HG03442 (cell line): ENCODE measurements at regions not wholly inside any gene's neighbourhood (a gene's known extent, or its start where the extent isn't known, plus 50 kb on each side); places are given as distances from the start of the nearest gene placed in this dataset.

Source experiments
- ATAC-seq: cut with Tn5 transposase; IDR thresholded peaks from one replicate; pipeline ENCODE4 v1.9.1; 2021; ENCODE audit warnings: mild to moderate bottlenecking, moderate library complexity; ENCODE audit not compliant: unreplicated experiment

DNA sequence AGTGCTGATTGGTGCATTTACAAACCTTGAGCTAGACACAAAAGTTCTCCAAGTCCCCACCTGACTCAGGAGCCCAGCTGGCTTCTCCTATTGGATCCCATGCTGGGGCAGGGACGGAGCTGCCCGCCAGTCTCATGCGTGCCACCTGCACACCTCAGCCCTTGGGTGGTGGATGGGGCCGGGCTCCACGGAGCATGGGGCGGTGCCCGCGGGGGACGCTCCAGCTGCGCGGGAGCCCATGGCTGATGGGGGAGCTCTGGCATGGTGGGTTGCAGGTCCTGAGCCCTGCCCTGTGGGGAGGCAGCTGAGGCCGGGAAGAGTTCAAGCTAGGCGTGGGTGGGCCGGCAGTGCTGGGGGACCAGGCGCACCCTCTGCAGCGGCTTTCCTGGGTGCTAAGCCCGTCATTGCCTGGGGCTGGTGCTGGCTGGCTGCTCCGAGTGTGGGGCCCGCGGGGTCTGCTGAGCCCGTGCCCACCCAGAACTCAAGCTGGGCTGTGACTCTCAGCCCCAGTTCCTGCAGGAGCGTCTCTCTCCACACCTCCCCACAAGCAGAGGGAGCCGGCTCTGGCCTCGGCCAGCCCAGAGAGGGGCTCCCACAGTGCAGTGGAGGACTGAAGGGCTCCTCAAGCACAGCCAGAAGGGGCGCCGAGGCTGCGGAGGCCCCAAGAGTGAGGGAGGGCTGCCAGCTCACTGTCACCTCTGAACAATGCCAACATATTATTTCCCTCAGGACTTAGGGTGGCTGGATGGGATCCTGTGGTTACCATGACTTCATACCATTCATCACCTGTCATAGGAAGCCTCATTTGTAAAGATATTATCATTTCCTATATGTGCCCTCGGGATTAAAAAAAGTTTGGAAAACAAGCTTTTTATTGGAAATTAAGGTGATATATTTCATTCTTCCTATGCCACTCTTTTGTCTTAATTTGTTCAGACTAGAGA is 688.7 kb downstream of the ETS1 start:
- ATAC-seq, result no peak

DNA sequence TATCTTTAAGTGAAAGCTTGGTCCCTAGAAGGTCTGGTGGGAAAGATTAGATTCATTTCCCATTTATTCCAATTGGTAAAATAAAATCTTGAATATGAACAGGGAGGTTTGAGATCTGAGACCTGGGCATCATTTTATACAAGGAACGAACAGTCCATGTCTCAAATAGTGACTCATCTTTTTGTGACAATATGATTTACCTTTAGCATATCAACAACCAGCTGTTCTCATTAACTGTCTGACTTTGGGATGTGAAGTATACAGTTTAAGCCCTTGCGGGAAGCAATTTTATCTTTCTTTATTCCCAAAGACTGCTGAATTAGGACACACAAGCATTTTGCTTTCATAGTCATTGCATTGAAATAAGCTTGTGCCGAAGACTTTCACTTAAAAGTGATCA is 691.6 kb downstream of the ETS1 start:
- no peak for ATAC-seq

DNA sequence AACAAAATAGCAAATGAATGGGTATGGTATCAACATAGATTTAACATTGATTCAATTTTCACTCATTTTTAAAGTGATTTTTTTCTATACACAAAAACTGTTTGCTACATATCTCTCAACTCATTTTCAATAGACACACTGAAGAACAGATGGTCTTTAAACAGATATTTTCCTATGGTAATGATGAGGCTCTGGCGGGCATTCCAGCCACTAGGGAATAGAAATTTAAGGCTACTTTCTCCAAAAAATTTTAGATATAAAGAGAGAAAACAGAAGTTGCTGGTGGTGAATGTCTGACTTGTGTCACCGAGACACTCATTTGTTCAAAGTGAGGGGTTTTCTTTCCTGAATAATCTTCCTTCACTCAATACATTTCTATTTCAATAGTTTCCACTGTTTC is 693.0 kb downstream of the ETS1 start:
- no peak for ATAC-seq

DNA sequence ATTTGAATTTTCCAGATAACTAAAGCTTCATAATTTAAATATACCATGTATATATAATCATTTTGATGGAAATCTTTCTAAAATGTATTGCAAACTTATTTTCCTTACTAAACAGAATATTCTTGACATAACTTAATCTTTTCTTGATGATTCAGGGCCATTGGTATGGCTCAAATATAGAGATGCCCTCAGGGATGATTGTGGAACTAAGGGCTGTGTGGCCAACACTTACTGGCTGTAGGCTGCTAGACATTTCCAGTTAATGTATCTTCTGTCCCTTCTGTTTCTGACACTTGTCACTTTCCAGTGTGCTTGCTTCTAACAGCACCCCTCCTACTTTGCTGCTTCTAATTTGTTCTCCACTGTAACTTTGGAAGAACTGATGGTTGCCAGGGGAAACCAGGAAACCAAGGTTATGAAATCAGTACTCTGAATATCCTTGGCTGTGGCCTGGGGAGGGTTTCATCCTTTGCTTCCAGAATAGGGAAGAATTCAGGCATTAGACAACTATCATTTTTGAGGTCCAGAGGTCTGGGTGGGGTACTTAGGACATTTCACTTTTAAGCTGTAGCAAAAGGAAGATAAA is 697.2 kb downstream of the ETS1 start:
- no peak for ATAC-seq

DNA sequence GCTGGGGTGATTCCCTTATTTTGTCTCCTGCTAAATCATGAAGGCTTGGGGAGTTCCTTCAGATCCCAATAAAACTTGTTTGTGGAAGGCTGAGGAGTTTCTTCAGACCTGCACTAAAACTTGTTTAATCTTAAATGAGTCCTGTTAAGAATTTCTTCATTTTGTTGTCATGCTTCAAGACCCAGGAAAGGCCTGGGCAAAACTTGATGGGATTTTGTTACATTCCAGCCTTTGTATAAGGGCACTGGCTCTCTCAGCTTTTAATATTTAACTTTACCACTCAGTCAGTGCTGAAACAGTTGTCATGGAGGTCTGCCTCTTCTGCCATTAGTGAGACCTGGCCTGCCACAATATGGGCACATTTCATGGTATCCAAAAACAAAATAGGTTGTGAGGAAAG is 699.0 kb downstream of the ETS1 start:
- no peak for ATAC-seq

DNA sequence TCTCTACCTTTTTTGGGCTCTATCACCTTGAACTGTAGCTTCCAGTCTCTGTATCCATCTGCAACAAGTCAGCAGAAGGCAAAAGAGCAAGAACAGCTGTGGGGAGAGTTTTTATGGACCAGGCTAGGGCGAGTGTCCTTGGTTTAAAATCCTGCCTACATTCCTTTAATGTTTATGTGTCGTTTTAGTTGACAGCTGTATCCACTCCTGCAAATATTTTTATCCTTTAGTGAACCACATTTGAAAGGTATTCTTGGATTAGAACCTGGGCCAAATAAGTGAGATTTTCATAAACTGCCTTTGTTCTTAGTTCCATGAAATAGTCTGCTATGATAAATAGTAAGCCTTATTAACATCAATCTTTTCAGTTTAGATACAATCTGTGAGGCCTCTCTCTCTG is 712.2 kb downstream of the ETS1 start:
- ATAC-seq, result no peak

DNA sequence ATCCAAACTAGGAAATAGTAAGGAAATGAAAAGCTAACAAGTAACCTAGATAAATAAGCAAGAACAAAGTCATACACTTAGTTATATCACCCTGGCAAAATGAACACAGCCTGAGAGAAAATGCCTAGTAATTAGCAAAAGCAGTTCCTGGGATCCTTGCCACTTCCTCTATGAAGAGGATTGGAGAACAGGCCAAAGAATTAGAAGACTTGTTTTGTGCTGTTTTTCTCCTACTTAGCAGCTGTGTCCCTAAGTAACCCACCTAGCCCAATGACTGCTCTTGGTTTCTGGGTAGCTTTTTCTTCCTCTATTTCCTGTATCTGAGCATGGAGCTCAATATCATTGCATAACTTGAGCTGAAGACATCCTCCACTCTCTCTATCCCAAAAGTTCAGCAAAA is 713.9 kb downstream of the ETS1 start:
- no peak for ATAC-seq

DNA sequence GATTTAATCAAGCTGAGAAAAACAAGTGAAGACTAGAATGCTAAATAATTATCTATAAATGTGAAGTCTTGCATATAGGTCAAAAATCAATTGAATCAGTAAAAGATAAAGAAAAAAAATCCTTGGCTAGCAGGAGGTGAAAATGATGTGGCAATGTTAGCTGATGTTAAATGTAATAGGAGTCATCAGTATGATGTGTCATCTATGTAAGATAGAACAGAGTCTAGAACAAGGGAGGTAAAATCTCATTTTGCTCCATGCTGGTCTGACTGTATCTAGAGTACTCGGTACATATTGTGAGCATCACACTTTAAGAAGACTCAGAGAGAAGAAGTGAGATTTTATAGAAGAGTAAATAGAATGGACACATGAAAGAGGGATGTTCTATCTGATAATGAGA is 721.2 kb downstream of the ETS1 start:
- no peak for ATAC-seq

DNA sequence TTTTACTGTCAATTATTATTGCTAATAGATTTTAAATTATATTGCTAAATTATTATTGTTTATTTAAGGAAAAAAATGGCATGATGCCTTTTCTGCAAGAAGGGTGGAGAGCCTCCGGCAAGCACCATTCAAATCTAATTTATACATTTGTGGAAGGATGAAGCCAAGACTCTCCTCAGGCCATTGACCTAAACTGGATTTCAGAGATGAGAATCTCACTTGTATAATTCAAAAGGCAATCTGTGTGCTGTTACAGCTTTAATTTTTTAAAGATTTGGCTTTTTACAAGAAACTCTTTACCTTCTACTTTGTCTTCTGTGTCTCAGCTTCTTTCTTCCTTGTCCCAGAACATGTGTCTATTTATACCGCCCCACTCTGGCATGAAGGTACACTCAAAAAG is 722.5 kb downstream of the ETS1 start:
- ATAC-seq, result no peak

DNA sequence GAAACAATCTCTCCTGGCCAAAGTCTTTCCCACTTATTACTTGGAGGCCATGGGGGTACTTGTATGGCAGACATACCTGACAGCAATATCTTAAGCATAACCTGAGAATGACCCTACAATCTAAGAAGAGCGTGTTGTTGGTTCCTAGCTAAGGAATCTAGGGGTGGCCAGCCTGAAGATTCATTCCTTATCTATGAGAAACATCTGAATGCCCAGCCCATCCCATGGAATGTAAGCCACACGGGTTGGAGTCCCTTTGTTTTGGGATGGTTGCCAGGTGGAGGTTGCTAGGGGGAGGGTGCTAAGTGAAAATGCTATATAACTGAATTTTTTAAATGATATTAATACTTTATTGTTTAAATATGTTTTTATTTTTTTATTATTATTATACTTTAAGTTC is 725.0 kb downstream of the ETS1 start:
- ATAC-seq, result no peak

DNA sequence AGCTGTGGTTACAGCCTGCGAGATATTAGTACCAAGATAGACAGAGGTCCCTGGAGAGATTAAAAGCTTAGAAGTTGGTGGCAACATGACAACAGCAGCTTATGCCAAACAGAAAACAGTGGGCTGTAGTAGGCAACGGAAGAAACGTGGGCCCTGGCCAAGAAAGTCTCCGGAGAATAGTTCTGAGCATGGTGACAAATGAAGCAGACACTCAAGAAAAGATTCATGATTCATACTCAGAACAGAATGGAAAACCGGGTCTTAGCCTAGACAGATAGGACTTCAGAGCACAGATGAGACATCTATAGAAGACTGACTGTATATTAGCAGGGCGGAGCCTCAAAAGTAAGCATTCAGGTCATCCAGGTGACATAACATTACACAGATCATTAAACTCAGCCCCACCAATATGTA is 727.4 kb downstream of the ETS1 start:
- no peak for ATAC-seq

DNA sequence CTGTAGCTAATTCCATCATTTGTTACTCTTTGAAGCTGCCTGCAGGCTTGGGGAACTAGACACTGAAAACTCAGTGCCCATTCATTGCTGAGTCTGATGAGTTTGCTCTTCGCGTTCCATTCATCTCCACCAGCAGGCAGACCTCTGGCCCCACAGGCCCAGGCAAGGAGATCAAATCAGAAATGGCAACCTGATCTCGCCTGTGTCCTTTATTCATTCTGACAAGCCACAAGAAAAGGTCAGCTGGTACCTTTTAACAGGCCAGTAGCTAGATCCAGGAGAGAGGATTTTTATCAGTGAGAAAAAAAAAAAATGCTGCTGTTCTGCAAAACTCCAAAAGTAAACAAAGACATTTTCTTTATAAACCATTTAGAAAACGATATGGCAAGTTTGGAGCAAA is 742.5 kb downstream of the ETS1 start:
- ATAC-seq, result no peak

DNA sequence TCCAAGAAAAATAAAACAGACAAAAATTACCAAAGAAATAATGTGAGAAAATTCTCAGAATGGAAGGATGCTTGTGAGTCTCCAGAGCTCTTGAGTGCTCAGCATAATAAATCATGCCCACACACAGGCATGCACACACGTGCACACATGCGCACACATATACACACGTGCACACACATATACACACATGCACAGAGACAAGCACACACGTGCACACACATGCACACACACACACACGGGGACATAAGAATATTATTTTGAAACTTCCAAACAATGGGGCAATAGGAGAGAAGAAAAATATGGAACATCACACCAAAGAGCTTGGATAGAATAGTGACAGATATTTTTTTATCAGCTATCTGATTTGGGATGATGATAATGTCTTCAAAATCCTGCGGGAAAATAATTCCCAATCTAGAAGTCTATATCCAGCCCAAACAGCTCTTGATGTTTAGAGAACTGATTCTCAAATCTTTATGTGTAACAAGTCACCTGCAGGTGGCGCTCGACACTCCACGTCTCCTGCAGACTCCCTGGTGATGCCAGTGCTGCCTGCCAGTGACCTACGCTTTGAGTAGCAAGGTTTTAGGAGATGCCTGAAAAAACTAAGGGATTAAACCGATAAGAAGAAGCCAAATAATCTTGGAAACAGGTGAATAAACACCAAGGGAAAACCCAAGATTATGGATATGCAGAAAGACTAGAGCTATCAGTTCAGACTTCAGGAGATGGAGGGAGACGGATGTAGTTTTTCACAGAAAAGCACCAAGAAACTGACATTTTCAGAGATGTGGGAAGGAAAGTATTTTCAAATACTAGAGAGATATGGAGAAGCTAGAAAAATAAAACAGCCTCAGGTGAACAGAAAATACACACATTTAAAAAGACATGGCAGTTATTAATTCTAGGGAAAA is 743.6 kb downstream of the ETS1 start:
- peak; percentile 70 for ATAC-seq

DNA sequence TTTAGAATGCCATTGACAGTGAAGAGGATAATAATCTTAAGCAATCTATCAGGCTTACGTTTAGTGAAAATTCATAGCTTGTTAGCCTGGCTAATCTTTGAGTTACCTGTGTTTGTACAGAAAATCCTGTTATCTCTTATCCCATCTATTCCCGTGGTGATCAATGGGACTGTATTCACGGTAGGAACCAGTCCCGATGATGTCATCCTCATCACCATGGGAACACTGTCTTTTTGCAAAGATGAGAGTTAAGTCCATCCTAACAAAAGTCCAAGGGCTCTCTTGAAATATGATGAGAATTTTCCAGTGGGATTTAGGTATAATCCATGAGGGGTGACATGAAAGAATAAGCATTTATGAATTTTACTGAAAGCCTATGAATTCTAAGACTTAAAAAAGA is 762.2 kb downstream of the ETS1 start:
- ATAC-seq, result no peak

DNA sequence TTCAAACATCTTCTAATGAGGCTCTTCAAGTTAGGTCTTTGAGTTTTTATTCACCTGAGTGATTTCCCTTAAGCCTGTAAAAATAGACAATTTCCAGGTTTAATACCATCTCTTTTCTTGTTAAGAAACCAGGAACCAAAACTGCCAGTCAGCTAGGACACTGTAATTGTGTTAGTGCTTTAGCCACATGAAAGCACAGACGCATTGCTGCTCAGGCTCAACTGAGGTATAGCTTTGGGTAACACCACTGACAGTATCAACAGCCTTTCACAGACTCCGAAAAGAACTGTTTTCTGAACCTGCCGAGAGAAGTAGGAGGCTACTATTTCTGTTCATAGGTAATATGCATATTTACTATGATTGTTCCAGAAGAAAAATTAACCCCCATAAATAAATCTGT is 768.7 kb downstream of the ETS1 start:
- no peak for ATAC-seq

DNA sequence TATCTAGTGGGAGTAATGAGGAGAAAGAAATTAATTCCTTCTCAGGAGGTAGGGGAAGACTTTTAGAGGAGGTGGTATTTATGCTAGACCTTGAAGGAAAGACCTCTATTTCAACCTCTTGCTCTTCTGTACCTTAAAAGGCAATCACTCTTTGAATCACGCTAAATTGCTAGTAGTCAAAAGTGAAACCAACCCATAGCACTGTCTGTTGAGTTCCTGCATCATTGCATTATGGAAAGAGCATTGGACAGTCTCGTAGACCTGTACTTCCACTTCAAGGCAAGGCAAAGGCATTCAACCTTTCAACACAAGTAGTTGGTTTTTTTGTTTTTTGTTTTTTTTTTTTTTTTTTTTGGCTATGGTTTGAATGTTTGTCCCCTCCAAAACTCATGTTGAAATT is 770.4 kb downstream of the ETS1 start:
- ATAC-seq, result no peak

DNA sequence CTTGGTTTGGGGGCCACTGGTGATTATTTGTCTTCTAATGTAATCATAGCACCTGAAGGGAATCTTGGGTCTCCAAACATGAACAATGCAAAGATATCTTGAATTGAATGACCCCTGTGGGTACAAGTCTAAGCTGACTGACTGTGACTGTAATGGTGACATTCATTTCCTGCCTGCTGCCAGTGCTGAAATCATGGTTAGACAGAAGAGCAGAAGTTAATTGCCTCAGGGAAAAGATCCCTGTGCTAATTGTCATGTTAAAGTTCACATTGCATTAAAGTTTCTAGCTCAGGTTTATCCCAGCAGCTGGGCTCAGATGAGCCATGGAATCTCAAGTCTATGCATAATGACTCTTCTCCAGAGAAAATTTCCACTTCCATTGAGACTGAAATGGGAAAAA is 772.0 kb downstream of the ETS1 start:
- no peak for ATAC-seq

DNA sequence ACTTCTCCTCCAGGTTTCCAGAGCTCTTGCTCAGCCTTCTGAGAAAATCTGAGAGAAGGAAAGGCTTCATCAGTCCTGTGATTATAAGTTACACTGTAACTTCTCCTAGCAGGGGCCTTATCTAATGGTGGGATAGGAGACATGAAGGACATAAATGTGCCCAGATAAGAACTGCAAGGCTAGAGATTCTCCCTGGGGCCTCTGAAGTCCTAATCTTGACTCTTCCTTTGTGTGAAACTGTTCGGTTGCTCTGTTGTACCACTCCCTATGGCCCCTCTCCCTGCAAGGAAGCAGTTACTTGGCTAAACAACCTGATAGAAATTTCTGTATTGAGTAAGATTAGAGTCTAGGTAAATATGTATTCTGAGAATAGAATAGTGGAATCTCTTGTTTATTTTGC is 780.9 kb downstream of the ETS1 start:
- no peak for ATAC-seq

DNA sequence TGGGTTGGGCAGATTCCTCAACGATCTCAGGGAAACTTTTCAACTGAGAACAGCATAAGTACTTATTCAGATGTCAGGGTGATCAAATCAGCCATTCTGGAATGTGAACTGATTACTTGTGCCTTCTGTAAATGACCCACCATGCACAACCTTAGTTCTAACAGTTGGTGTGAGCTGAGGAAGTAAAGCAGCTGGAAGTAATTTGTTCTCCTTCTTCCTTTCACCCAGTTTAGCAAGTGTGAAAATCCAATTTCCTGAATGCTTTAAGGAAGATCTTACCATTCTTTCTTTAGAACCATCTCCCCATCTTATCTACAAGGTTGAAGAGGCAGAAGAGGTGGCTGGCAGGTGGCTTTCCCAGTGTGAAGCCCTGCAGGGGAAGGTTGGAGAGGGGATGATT is 781.6 kb downstream of the ETS1 start:
- ATAC-seq, result no peak

DNA sequence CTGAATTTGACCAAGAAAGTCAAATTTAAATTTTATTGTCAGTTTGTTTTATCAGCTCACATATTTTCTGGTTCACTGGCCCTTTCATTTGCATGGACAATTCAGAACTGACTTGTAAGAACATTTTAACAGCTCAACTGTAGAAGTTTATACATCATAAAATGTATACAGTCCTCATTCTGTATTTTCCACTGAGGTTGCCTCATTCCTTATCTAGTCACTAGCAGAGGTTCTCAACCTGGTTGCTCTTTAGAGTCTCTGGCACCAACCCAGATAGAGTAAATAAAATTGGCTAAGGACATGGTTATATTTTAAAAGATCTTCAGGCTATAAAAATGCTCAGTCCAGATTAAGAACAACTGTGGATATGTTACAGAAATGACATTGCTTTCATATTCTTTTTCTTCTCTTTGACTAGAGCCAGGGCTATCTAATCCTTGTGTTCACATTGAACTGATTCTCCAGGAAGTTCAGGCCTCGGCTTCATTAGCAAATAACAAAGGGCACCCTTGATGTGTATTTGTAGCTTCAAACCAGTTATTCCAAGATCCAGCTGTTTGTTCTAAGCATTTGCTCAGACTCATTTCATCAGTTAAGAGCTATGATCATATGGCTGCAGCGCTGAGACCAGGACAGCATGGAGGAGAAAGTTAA is 782.5 kb downstream of the ETS1 start:
- no peak for ATAC-seq

DNA sequence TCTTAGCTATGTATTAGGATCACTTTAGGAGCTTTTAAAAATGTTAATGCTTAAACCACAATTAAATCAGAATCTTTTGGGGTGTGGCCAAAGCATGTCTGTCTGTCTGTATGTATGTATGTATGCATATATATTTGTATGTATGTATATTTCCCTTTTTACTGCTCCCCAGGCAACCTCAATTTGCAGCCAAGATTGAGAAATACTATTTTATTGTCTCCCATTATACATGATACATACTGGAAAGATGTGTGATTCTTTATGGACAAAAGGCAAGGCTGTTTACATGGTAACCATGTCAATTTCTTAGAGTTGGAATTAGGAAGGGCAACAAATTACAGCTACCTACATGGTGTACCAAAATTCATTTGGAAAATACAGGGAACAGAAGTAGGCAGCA is 783.6 kb downstream of the ETS1 start:
- no peak for ATAC-seq
